HG02588 (cell line): ENCODE measurements at regions not wholly inside any gene's neighbourhood (a gene's known extent, or its start where the extent isn't known, plus 50 kb on each side); places are given as distances from the start of the nearest gene placed in this dataset.
"Not testable (repeated sequence)": the region's sequence is repeated elsewhere in the genome, so short reads cannot be mapped to it uniquely, and the experiment has no call there.

ENCODE experiments used
- ATAC-seq: cut with Tn5 transposase; IDR thresholded peaks from one replicate; pipeline ENCODE4 v1.9.1; 2021; ENCODE audit warnings: mild to moderate bottlenecking, moderate library complexity; ENCODE audit not compliant: unreplicated experiment

DNA sequence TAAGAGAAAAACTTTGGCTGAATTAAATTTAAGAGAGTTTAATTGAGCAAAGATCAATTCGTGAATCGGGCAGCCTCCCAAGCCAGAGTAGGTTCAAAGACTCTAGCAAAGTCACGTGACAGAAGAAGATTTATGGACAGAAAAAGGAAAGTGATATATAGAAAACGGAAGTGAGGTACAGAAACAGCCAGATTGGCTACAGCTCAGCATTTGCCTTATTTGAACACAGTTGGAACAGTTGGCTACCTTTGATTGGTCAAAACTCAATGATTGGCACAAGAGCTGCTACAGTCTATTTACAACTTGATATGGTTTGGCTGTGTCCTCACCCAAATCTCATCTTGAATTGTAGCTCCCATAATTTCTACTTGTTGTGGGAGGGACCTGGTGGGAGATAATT, 102.6 kb downstream of the PLG start:
- no peak for ATAC-seq

- ATAC-seq, result no peak
Observed at GRCh38 chr6:160808263-160808662, 106.2 kb downstream of the PLG start.

DNA sequence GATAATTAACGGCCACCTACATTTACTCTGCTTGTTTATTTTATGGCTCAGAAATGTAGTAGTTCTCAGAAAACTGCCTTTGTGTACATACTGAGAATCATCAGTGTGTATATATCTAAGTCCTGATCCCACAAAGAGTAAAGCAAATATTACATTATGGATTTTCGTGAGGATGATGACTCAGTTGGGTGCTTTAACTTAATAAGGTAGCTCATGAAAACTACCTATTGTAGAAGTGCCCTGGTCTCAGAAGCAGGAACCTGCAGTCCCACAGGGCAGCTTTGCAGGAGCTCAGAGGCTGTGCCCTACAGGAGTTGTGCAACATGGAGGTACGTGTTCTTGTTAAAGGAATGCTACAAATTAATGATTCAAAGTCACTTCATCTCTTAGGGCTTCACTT, 108.2 kb downstream of the PLG start:
- ATAC-seq, result no peak

DNA sequence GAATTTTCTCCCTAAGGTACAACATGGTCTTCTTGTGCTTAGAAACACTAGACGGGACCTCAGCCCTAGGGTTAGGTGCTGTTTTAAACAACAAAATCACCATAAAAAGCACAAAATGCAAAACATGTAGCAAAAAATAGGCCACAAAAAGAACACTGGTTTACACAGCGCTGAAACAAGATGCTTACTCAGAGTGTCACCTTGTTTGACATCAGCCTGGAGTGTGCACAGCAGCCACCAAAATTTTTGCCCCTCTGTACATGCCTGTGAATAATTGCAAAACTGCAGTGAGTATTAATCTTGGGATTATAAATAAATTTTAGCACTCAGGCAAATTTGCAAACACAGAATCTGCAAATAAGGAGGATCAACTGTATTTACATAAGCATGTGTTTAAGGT, 110.1 kb downstream of the PLG start:
- ATAC-seq, result no peak

- ATAC-seq, result no peak
Observed at GRCh38 chr6:160818934-160819333, 116.9 kb downstream of the PLG start.

DNA sequence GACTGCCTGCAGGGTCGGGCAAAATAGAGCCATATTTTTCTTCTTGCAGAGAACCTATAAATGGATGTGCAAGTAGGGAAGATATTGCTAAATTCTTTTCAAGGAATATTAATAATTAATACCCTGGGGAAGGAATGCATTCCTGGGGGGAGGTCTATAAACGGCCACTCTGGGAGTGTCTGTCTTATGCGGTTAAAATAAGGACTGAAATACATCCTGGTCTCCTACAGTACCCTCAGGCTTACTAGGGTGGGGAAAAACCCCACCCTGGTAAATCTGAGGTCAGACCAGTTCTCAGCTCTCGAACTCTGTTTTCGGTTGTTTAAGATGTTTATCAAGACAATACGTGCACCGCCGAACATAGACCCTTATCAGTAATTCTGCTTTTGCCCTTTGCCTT, 118.6 kb downstream of the PLG start:
- not testable (repeated sequence) for ATAC-seq

DNA sequence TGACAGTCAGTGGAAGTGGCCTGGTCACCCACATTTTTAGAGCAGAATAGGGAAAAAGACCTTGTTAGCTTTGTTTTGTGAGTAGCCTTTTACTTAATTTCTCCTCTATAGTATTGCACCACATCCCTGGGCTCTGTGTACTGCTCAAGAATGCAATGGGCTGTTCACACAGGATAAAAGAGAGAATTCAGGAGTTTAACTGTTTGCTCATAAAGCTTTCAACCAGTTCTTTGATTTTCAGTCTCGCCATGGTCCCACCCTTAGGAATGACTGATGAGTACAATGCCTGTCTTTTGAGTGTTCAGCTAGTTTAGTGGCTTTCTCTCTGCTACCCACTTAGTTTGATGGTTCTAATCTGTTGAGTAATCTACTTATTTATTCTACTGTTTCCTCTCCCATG, 129.7 kb downstream of the PLG start:
- ATAC-seq, result no peak

DNA sequence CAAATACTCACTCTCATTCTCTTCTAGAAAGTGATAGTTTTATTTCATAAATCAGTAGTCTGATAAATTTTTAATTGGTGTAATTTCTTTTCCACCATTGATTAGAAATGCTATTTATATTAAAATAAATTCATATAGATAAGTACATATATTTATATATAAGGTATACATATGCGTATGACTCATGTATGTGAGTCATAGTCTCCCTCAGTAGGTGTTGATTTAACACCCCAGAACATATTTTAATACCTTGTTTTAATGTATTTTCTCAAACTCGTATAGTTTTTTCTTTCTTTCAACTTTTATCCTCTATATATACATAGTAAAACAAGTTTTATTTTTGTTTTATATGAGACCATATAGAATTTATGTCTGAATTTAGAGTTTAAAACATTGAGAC, 130.4 kb downstream of the PLG start:
- ATAC-seq, result no peak

DNA sequence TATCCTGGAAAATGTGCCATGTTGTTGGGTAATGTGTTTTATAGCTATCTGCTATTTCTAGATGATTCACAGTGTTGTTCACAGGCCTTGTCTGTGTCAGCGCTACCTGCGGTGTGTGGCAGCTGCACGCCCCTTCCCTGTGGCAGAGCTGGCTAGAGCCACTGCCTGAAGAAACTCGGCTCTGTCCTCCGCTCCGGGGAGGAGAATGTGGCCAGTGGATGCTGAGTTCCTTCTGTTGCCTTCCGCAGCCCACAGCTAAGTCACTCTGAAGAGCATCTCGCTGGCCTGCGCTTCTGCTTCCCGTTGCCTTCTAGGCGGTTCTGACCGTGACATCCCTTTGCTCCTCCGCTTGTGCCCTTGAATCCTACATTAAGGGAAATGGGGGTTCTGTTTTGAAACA, 135.1 kb downstream of the PLG start:
- no peak for ATAC-seq

- no peak for ATAC-seq
Observed at GRCh38 chr6:160851031-160851430, 140.5 kb upstream of the MAP3K4 start.

DNA sequence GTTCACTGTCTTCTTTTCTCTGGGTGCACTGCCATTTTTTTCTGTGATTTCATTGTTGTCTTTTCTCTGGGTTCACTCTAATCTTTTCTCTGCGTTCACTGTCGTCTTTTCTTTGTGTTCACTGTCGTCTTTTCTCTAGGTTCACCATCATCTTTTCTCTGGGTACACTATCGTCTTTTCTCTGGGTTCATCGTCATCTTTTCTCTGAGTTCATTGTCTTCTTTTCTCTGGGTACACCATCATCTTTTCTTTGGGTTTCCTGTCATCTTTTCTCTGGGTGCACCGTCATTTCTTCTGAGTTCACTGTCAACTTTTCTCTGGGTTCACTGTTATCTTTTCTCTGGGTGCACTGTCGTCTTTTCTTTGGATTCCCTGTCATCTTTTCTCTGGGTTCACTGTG, 137.6 kb upstream of the MAP3K4 start:
- ATAC-seq, result no peak

DNA sequence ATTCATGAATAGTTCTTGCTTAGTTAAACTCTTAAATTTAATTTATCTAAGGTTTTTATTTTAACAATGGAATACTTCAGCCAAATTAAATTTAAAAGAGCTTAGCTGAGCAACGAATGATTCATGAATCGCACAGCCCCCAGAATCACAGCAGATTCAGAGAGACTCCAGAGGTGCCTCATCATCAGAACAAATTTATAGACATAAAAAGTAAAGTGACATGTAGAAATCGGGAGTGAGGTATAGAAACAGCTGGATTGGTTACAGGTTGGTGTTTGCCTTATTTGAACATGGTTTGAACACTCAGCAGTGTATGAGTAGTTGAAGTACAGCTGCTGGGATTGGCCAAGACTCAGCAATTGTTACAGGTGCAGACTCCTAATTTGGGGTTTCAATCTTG, 132.7 kb upstream of the MAP3K4 start:
- no peak for ATAC-seq

- no peak for ATAC-seq
Observed at GRCh38 chr6:160859822-160860221, 131.7 kb upstream of the MAP3K4 start.

GRCh38 chr6:160861824-160862223, 129.7 kb upstream of the MAP3K4 start:
- no peak for ATAC-seq

DNA sequence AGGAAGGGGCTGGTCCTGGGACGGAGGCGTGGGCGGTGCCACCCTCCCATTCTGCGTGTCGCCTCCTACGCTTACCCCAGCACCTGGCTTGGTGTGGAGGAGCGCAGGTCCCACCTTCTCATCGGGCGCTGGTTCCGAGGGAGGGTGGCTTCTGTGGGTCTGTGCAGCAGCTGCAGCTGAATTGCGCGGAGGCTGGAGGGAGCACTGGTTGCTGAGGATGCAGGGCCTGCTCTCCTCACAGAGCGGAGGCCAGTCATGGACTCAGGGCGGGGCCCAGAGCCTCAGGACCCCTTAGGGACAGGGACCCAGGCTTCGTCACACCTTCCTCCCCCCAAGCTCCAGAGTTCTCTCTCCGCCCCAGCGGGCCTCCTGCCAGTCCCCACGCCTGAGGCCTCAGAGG, 127.8 kb upstream of the MAP3K4 start:
- no peak for ATAC-seq

DNA sequence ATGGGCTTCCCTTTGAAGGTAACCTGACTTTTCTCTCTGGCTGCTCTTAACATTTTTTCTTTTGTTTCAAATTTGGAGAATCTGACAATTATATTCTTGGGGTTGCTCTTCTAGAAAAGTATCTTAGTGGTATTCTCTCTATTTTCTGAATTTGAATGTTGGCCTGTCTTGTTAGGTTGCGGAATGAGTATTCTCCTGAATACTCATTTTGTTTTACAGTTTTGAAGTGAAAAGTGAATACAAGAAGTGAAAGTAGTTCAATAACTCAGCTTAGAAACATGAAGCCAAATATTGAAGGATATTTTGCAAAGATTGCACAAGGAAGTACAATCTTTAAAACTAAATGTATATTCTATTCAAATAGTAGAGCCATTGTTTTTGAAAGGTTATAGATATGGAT, 120.2 kb upstream of the MAP3K4 start:
- ATAC-seq, result no peak

DNA sequence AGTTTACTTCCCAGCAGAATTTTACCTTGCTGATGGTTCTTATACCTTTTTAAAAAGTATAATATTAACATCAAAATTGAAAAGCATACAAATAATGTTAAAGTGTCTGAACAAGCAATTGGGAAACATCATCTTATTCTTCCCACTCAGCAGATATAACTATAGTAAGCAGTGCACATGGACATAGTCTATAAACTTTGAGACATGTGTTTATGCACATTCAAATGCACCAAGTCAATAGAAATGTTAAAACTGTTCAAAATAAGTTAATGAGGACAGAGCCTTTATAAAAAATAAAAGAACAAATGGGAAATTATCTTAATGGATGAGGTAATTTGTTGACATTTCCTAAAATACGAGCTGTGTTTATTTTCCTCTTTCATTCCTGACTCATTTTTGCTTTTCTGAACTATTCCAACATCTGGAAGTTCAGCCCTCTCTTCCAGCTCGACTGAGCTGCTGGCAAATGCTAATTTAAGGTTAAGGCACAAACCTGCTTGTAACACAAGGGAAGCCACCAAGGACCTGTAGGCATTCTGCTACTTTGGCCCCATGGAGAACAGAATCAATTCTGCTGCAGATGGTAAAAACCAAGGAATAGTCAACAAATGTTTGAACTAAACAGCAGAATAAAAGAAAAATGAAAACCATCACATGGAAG, 110.3 kb upstream of the MAP3K4 start:
- no peak for ATAC-seq

GRCh38 chr6:160882006-160882405, 109.6 kb upstream of the MAP3K4 start:
- no peak for ATAC-seq

- no peak for ATAC-seq
Observed at GRCh38 chr6:160882791-160883279, 108.7 kb upstream of the MAP3K4 start.

GRCh38 chr6:160883560-160883959, 108.0 kb upstream of the MAP3K4 start:
- ATAC-seq, result no peak

- ATAC-seq, result no peak
Observed at GRCh38 chr6:160883999-160884398, 107.6 kb upstream of the MAP3K4 start.

DNA sequence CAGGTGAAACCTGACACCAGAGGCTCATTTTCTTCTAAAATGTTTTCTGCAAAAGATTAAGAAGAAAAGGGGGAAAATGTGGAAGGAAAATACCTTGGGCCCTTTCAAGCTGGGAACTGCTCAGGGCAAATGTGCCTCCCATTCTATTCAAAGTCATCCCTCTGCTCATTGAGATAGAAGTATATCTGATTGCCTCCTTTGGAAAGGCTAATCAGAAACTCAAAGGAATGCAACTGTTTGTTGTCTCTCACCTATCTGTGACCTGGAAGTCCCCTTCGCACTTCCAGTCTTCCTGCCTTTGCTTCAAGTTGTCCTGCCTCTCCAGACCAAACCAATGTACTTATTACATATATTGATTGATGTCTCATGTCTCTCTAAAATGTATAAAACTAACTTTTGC, 102.4 kb upstream of the MAP3K4 start:
- ATAC-seq, result not testable (repeated sequence)

GRCh38 chr6:160891690-160892089, 99.9 kb upstream of the MAP3K4 start:
- ATAC-seq, result no peak
